GM23338 (cell line): ENCODE measurements at regions not wholly inside any gene's neighbourhood (a gene's known extent, or its start where the extent isn't known, plus 50 kb on each side); places are given as distances from the start of the nearest gene placed in this dataset.

ENCODE experiments used
- ATAC-seq: fragments of 200-7000 bp; cut with Tn5 transposase; 3 replicates; pipeline ENCODE4 v1.9.1; 2020
- DNase-seq: peaks from one replicate; pipeline ENCODE4 v3.0.0-alpha.2; 2015; ENCODE audit warnings: low spot score
- H2AFZ ChIP-seq: fragments of 200-600 bp; sonication (generic); 2 replicates; pipeline ENCODE4 v1.8.0; 2016; ENCODE audit warnings: antibody characterized with exemption, mild to moderate bottlenecking, moderate library complexity
- H3F3A ChIP-seq: fragments of 200-600 bp; sonication (generic); replicated peaks from 2 replicates; pipeline ENCODE4 v1.8.0; 2017; ENCODE audit warnings: antibody characterized with exemption, mixed run types, low read depth
- H3K27ac ChIP-seq: fragments of 200-600 bp; sonication (generic); 2 replicates; pipeline ENCODE4 v1.6.1; 2016; ENCODE audit warnings: low read depth
- H3K27me3 ChIP-seq: fragments of 200-600 bp; sonication (generic); 2 replicates; pipeline ENCODE4 v1.8.0; 2016; ENCODE audit warnings: mild to moderate bottlenecking, mixed run types, moderate library complexity; ENCODE audit not compliant: insufficient read depth
- H3K36me3 ChIP-seq: fragments of 200-600 bp; sonication (generic); 2 replicates; pipeline ENCODE4 v1.8.0; 2016; ENCODE audit warnings: mild to moderate bottlenecking; ENCODE audit not compliant: insufficient read depth
- H3K4me1 ChIP-seq: fragments of 200-600 bp; sonication (generic); 2 replicates; pipeline ENCODE4 v1.8.0; 2016; ENCODE audit warnings: mild to moderate bottlenecking, moderate library complexity; ENCODE audit not compliant: insufficient read depth
- H3K4me2 ChIP-seq: fragments of 200-600 bp; sonication (generic); 2 replicates; pipeline ENCODE4 v1.7.1; 2017; ENCODE audit warnings: mixed run types
- H3K4me3 ChIP-seq: fragments of 200-600 bp; sonication (generic); 2 replicates; pipeline ENCODE4 v1.6.1; 2016; ENCODE audit warnings: mixed run types
- H3K79me2 ChIP-seq: fragments of 200-600 bp; sonication (generic); replicated peaks from 2 replicates; pipeline ENCODE4 v1.8.0; 2017; ENCODE audit warnings: mild to moderate bottlenecking; ENCODE audit not compliant: insufficient read depth
- H3K9me2 ChIP-seq: fragments of 200-600 bp; sonication (generic); 2 replicates; pipeline ENCODE4 v1.8.0; 2017; ENCODE audit not compliant: insufficient read depth
- H4K20me1 ChIP-seq: fragments of 200-600 bp; sonication (generic); replicated peaks from 2 replicates; pipeline ENCODE4 v1.8.0; 2017; ENCODE audit warnings: mild to moderate bottlenecking; ENCODE audit not compliant: insufficient read depth
- H3K27ac Mint-ChIP-seq: 2 replicates; pipeline ENCODE4 v1.8.0; 2020; ENCODE audit warnings: inconsistent platforms, mild to moderate bottlenecking, moderate library complexity, mixed read lengths
- H3K27me3 Mint-ChIP-seq: 3 replicates; pipeline ENCODE4 v1.8.0; 2022; ENCODE audit warnings: low read depth, mild to moderate bottlenecking, moderate library complexity, mixed read lengths, inconsistent platforms; ENCODE audit not compliant: insufficient read depth, poor library complexity
- H3K36me3 Mint-ChIP-seq: 3 replicates; pipeline ENCODE4 v1.8.0; 2021; ENCODE audit warnings: low read depth, mild to moderate bottlenecking, inconsistent platforms, moderate library complexity, mixed read lengths
- H3K4me1 Mint-ChIP-seq: 3 replicates; pipeline ENCODE4 v1.8.0; 2020; ENCODE audit warnings: mild to moderate bottlenecking, inconsistent platforms, mixed read lengths
- H3K4me3 Mint-ChIP-seq: 3 replicates; pipeline ENCODE4 v1.8.0; 2021; ENCODE audit warnings: moderate library complexity, mild to moderate bottlenecking, inconsistent platforms, mixed read lengths
- H3K9me3 Mint-ChIP-seq: 3 replicates; pipeline ENCODE4 v1.8.0; 2020; ENCODE audit warnings: moderate library complexity, mild to moderate bottlenecking, inconsistent platforms, mixed read lengths
- CREB1 ChIP-seq: fragments of 250-450 bp; sonication (Bioruptor Pico); IDR thresholded peaks from 2 replicates; pipeline ENCODE4 v1.5.0; 2020; ENCODE audit warnings: low read depth, mild to moderate bottlenecking, moderate library complexity
- ETS1 ChIP-seq: IDR thresholded peaks from 2 replicates; pipeline ENCODE4 v1.6.1; 2016; ENCODE audit warnings: antibody characterized with exemption
- EZH2 ChIP-seq: fragments of 200-600 bp; sonication (generic); IDR thresholded peaks from one replicate; pipeline ENCODE4 v1.8.0; 2017; ENCODE audit warnings: antibody characterized with exemption, mild to moderate bottlenecking, low read depth; ENCODE audit not compliant: unreplicated experiment
- EZH2phosphoT487 ChIP-seq: fragments of 200-600 bp; sonication (generic); IDR thresholded peaks from one replicate; pipeline ENCODE4 v1.8.1; 2018; ENCODE audit warnings: antibody characterized with exemption; ENCODE audit not compliant: unreplicated experiment
- JUNB ChIP-seq: IDR thresholded peaks from one replicate; pipeline ENCODE4 v1.6.1; 2016; ENCODE audit warnings: antibody characterized with exemption; ENCODE audit not compliant: unreplicated experiment
- NANOG ChIP-seq: IDR thresholded peaks from 2 replicates; pipeline ENCODE4 v1.6.1; 2016; ENCODE audit warnings: antibody characterized with exemption, borderline replicate concordance
- POLR2AphosphoS5 ChIP-seq: IDR thresholded peaks from 2 replicates; pipeline ENCODE4 v1.6.1; 2016; ENCODE audit warnings: antibody characterized with exemption, low read depth
- STAT1 ChIP-seq: IDR thresholded peaks from one replicate; pipeline ENCODE4 v1.6.1; 2016; ENCODE audit warnings: antibody characterized with exemption; ENCODE audit not compliant: unreplicated experiment
- ZNF114 ChIP-seq: fragments of 250-450 bp; sonication (Bioruptor Pico); IDR thresholded peaks from 2 replicates; pipeline ENCODE4 v1.5.0; 2020; ENCODE audit warnings: mild to moderate bottlenecking, moderate library complexity
- ZNF331 ChIP-seq: fragments of 250-450 bp; sonication (Bioruptor Pico); IDR thresholded peaks from 2 replicates; pipeline ENCODE4 v1.5.0; 2020; ENCODE audit warnings: low read depth, mild to moderate bottlenecking, moderate library complexity
- TF ChIP-seq, protein P1 (sequence below), 2 experiments: fragments of 200-600 bp in 1 of 2; sonication (generic) in 1 of 2; conservative IDR thresholded peaks; 2 replicates each; pipeline versions ENCODE4 v1.5.1 to v1.6.1; 2016 to 2017; ENCODE audit warnings: antibody characterized with exemption in 2 of 2, low read depth in 2 of 2, mild to moderate bottlenecking in 2 of 2, moderate library complexity in 1 of 2
- TF ChIP-seq, protein P2 (sequence below): fragments of 250-450 bp; sonication (Bioruptor Pico); IDR thresholded peaks from 2 replicates; pipeline ENCODE4 v1.5.0; 2020; ENCODE audit warnings: mild to moderate bottlenecking, moderate library complexity
- TF ChIP-seq, protein P3 (sequence below): IDR thresholded peaks from one replicate; pipeline ENCODE4 v1.6.1; 2018; ENCODE audit warnings: antibody characterized with exemption; ENCODE audit not compliant: unreplicated experiment

DNA sequence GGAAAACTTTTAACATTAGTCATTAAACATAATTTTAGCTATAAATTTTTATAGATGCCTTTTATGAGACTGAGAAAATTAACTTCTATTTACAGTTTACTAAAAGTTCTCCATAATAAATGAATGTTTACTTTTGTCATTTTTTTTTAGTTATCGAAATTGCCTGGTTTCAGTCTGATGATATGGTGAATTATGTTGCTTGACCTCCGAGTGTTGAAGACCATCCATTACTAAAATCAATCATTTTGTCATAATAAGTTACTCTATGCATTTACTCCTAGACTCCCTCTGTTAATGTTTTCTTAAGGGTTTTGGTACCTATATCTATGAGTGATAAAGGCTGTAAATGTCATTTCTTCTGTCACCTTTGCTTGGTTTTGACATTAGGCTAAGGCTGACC lies 516.0 kb upstream of the ROBO1 start (continued):
- TF ChIP-seq, protein P1, sequence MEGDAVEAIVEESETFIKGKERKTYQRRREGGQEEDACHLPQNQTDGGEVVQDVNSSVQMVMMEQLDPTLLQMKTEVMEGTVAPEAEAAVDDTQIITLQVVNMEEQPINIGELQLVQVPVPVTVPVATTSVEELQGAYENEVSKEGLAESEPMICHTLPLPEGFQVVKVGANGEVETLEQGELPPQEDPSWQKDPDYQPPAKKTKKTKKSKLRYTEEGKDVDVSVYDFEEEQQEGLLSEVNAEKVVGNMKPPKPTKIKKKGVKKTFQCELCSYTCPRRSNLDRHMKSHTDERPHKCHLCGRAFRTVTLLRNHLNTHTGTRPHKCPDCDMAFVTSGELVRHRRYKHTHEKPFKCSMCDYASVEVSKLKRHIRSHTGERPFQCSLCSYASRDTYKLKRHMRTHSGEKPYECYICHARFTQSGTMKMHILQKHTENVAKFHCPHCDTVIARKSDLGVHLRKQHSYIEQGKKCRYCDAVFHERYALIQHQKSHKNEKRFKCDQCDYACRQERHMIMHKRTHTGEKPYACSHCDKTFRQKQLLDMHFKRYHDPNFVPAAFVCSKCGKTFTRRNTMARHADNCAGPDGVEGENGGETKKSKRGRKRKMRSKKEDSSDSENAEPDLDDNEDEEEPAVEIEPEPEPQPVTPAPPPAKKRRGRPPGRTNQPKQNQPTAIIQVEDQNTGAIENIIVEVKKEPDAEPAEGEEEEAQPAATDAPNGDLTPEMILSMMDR (conservative IDR thresholded peaks at IDR 0.05; ENCODE audit: low read depth in 2 of 2) = no peak
- no peak for TF ChIP-seq ZNF331
- no peak for TF ChIP-seq POLR2AphosphoS5
- TF ChIP-seq EZH2phosphoT487 = no peak
- TF ChIP-seq NANOG = no peak
- TF ChIP-seq ETS1 = no peak
- no peak for TF ChIP-seq ZNF114 (CRISPR knock-in tag)
- no peak for TF ChIP-seq EZH2
- no peak for TF ChIP-seq STAT1
- TF ChIP-seq CREB1 (CRISPR knock-in tag) = no peak

DNA sequence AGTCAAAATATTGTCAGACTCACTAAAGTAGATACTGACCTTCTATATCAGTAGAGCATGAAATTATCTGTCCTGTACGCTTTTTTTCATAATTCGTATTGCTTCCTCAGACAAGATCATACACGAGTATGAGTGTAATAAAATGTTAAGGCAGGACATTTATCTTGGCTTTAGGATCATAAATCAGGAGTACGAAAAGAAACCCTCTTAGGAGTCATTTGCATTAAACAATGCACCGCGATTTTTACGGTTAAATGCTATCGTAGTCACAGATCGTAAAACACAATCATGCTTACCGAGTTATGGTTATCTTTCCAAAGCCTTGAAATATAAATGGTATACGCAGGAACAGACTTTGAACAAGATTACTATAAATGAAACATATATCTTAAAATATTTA lies 510.3 kb upstream of the ROBO1 start:
- Histone ChIP-seq H4K20me1 (no peaks in the 10 kb centered on the region), H3K4me3 (no peak overlapping the region), H3K36me3 (no peaks in the 10 kb centered on the region), H3K4me1 (no peaks in the 10 kb centered on the region), H2AFZ (no peak overlapping the region; the same call in 1 of the 2 replicates), H3K9me2 (no peaks in the 10 kb centered on the region), H3K4me2 (no peak overlapping the region), H3K79me2 (no peaks in the 10 kb centered on the region), H3F3A (no peaks in the 10 kb centered on the region), H3K27ac (no peak overlapping the region), H3K27me3 (no peaks in the 10 kb centered on the region)
- peaks cover 2% of the 10 kb centered on the region for H3K27me3 Mint-ChIP-seq
- no peak overlapping the region for H3K27ac Mint-ChIP-seq
- DNase-seq (no peak), ATAC-seq (no peak)
- H3K36me3 Mint-ChIP-seq = no peaks in the 10 kb centered on the region
- H3K9me3 Mint-ChIP-seq = no peaks in the 10 kb centered on the region
- no peaks in the 10 kb centered on the region for H3K4me1 Mint-ChIP-seq
- H3K4me3 Mint-ChIP-seq = no peak overlapping the region
- TF ChIP-seq, protein P2, sequence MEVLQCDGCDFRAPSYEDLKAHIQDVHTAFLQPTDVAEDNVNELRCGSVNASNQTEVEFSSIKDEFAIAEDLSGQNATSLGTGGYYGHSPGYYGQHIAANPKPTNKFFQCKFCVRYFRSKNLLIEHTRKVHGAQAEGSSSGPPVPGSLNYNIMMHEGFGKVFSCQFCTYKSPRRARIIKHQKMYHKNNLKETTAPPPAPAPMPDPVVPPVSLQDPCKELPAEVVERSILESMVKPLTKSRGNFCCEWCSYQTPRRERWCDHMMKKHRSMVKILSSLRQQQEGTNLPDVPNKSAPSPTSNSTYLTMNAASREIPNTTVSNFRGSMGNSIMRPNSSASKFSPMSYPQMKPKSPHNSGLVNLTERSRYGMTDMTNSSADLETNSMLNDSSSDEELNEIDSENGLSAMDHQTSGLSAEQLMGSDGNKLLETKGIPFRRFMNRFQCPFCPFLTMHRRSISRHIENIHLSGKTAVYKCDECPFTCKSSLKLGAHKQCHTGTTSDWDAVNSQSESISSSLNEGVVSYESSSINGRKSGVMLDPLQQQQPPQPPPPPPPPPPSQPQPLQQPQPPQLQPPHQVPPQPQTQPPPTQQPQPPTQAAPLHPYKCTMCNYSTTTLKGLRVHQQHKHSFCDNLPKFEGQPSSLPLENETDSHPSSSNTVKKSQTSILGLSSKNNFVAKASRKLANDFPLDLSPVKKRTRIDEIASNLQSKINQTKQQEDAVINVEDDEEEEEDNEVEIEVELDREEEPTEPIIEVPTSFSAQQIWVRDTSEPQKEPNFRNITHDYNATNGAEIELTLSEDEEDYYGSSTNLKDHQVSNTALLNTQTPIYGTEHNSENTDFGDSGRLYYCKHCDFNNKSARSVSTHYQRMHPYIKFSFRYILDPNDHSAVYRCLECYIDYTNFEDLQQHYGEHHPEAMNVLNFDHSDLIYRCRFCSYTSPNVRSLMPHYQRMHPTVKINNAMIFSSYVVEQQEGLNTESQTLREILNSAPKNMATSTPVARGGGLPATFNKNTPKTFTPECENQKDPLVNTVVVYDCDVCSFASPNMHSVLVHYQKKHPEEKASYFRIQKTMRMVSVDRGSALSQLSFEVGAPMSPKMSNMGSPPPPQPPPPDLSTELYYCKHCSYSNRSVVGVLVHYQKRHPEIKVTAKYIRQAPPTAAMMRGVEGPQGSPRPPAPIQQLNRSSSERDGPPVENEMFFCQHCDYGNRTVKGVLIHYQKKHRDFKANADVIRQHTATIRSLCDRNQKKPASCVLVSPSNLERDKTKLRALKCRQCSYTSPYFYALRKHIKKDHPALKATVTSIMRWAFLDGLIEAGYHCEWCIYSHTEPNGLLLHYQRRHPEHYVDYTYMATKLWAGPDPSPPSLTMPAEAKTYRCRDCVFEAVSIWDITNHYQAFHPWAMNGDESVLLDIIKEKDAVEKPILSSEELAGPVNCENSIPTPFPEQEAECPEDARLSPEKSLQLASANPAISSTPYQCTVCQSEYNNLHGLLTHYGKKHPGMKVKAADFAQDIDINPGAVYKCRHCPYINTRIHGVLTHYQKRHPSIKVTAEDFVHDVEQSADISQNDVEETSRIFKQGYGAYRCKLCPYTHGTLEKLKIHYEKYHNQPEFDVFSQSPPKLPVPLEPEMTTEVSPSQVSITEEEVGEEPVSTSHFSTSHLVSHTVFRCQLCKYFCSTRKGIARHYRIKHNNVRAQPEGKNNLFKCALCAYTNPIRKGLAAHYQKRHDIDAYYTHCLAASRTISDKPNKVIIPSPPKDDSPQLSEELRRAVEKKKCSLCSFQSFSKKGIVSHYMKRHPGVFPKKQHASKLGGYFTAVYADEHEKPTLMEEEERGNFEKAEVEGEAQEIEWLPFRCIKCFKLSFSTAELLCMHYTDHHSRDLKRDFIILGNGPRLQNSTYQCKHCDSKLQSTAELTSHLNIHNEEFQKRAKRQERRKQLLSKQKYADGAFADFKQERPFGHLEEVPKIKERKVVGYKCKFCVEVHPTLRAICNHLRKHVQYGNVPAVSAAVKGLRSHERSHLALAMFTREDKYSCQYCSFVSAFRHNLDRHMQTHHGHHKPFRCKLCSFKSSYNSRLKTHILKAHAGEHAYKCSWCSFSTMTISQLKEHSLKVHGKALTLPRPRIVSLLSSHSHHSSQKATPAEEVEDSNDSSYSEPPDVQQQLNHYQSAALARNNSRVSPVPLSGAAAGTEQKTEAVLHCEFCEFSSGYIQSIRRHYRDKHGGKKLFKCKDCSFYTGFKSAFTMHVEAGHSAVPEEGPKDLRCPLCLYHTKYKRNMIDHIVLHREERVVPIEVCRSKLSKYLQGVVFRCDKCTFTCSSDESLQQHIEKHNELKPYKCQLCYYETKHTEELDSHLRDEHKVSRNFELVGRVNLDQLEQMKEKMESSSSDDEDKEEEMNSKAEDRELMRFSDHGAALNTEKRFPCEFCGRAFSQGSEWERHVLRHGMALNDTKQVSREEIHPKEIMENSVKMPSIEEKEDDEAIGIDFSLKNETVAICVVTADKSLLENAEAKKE (CRISPR knock-in tag) = no peak
- TF ChIP-seq ZNF331 (no peak), JUNB (no peak), EZH2 (no peak), POLR2AphosphoS5 (no peak)
- TF ChIP-seq, protein P3, sequence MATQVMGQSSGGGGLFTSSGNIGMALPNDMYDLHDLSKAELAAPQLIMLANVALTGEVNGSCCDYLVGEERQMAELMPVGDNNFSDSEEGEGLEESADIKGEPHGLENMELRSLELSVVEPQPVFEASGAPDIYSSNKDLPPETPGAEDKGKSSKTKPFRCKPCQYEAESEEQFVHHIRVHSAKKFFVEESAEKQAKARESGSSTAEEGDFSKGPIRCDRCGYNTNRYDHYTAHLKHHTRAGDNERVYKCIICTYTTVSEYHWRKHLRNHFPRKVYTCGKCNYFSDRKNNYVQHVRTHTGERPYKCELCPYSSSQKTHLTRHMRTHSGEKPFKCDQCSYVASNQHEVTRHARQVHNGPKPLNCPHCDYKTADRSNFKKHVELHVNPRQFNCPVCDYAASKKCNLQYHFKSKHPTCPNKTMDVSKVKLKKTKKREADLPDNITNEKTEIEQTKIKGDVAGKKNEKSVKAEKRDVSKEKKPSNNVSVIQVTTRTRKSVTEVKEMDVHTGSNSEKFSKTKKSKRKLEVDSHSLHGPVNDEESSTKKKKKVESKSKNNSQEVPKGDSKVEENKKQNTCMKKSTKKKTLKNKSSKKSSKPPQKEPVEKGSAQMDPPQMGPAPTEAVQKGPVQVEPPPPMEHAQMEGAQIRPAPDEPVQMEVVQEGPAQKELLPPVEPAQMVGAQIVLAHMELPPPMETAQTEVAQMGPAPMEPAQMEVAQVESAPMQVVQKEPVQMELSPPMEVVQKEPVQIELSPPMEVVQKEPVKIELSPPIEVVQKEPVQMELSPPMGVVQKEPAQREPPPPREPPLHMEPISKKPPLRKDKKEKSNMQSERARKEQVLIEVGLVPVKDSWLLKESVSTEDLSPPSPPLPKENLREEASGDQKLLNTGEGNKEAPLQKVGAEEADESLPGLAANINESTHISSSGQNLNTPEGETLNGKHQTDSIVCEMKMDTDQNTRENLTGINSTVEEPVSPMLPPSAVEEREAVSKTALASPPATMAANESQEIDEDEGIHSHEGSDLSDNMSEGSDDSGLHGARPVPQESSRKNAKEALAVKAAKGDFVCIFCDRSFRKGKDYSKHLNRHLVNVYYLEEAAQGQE = no peak
